Activated gamma-delta T cell (primary cell): ENCODE measurements at regions not wholly inside any gene's neighbourhood (a gene's known extent, or its start where the extent isn't known, plus 50 kb on each side); places are given as distances from the start of the nearest gene placed in this dataset.
A peak's percentile ranks its signal among the peaks of the same experiment; 100 is the strongest.

Experiments
- DNase-seq: peaks from one replicate; lab custom pipeline; 2025; lab: John Stamatoyannopoulos, UW

DNA sequence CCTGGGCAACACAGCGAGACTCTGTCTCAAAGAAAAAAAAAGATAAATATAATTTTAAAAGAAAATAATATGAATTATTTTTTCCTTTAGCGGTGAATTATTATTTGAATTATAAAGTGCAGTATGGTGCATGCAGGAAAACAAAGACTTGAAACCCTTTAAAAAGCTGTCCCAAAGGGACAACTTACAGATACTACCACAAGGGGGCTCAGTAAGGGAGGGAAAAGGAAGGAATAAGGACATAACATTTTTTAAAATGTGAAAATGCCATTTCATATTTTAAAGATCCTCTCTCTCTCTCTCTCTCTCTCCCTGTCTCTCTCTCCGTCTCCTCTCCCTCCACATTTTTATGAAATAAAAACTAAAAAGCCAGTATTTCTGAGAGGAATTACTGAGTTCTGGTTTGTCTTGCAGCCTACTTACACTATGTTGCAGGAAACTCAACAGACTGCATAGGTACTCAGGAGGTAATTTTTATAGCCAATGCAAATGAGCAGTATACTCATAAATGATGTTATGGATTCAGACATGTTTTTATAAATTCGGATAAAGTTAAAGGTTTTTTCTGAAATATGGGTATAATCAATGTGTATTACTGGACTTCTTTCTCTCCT is 455.0 kb upstream of the GJE1 start:
- DNase-seq: no peak

DNA sequence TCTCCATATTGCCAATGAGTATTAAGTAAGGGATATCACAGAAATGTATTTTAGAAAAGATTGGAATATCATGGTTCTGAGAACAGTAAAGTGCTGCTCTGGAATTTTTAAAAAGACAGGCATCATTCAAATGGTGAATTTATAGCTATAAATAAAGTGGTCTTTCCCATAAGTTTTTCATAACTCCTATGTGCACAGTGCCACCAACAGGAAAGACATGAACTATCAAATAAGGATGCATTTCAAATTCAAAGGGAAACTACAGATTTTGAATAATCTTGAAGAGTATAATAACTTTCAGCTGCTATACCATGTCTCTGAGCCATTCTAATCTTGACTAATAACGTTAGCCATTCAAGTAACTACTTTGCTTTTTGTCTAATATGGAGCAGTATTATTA is 456.8 kb upstream of the GJE1 start:
- DNase-seq: no peak

DNA sequence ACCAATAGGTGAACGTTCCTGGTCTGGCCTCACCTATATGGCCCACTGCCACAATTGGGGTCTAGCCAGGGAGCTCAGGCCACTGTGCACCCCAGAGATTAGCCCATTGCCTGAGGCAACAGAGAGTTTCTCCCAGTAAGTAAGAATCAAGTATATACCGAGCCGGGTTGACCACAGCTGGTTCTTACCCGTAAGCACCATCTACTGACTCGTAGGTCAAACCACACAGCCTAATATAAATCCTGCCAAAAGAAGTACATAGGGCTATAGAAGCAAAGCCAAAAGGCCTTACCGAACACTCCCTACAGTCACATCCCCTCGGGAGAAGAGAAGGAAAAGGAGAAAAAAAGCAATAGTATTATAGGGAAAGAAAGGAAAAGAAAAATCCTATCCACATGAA is 463.6 kb upstream of the GJE1 start:
- DNase-seq: no peak

DNA sequence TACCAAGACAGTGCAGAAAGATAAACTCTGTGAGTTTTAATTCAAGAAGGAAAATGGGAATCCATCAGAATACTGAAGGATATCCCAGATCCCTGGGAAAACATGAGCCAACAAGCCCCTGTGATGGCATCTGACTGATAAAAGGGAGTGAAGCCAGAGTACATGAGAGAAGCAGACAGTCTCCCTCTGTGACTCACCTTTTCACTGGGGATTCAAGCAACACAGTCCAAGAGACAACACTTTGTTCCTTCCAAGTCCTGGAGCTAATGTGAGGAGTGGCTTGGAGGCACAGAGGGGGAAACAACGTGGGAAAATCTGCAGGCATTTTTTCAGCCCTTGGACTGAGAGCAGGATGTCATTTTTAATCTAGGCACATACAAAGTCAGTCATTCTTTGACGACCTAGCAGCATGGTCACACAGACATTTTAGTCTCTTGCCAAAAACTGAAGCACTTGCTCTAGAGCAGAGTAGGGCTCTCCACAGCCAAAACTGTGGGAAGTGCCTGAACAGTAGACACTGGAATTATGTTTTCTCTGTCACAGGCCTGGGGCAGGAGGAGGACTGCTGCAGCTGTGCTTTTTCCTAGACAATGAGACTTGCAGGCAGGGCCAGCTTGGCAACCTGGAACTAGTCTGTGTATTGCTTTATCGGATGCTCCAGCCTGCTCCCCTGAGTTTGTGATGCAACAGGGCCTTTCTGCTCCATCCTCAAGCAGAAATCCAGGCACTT is 465.0 kb upstream of the GJE1 start:
- DNase-seq: no peak

DNA sequence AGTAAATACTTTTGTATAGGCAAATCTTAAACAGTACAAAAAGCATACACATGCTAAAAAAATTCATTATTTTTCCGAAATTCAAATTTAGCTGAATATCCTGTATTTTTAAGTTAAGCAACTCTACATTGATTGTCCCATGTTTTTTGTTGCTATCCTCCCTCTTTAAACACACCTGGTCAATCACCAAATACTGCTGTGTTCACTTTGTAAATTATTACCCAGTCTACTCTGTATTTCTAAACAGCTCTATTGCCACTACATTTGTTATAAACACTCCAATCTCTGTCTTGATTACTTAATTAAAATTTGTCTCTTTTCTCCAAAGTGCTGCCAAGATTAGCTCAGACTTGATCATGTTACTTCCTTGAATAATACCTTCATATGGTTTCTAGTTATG is 466.5 kb upstream of the GJE1 start:
- DNase-seq: no peak

DNA sequence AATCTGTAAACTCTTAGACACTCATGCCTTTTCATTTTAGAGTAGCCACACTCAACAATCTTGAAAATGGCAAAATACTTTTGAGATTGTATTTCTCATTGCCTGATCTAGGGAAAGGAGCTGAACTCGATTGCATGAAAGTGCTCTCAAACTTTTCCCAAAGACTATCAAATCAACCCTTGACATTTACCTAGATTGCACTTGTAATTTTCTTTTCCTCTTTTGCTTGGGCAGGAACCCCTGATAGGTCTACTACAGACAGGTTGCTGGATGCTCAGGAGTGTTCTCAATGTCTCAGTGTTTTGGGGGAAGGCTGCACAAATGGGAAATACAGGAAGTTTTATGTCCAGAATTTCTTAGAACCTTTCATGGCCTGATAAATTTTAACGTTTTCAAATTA is 468.0 kb upstream of the GJE1 start:
- no peak for DNase-seq

DNA sequence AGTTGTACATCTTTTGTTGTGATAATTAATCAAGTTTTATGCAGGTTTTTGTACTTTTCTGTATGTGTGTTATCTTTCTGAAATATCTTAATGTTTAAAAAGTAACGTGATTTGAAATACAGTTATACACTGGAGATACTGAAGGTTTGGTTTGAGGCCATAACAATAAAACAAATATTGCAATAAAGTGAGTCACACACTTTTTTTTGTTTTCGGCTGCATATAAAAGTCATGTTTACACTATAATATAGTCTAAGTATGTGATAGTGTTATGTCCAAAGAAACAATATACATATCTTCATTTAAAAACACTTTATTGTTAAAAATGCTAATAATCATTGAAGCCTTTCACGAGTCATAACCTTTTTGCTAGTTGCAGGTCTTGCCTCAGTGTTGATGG is 473.1 kb upstream of the GJE1 start:
- no peak for DNase-seq

DNA sequence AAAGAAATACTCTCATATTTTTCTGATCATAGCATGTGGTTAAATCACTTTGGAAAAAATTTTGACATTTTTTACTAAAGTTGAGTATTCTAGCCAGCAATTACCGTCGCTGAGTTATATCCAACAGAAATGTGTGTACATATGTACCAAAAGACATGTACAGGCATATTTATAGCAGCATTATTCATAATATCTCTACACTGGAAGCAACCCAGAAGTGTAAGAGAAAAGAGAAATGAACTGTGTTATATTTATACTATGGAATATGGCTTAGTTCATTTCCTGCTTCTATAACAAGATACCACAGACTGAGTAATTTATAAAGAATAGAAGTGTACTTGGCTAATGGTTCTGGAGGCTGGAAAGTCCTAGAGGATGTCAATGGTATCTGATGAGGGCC is 474.0 kb upstream of the GJE1 start:
- DNase-seq: no peak

DNA sequence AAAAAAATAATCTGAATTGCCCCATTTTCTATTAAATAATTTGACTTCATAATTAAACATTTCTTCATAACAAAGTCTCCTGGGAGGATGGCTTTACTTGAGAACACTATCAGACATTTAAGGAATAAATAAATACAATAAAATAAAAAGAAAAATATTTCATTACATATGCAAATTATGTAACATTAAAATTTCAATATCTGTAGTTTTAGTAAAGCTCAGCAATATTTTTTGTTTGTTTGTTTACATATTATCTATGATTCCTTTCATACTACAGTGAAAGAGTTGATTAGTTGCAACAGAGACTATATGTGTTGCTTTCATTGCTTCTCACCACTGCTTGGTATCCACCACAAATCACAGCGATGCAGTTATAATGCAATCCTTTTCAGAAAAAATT is 474.9 kb upstream of the GJE1 start:
- DNase-seq: no peak

DNA sequence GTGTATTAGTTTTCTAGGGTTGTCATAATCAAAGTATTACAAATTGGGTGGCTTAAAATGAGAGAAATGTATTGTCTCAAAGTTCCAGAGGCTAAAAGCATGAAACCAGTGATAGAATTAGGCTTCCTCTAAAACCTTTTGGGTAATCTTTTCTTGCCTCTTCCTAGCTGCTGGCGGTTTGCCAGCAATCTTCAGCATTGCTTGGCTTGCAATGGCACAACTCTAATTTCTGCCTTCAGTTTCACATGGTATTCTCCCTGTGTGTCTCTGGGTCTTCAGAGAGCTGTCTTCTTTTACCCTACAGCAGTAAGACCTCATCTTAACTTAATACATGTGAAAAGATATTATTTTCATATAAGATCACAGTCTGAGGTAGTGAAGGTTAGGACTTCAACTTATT is 479.1 kb upstream of the GJE1 start:
- DNase-seq: no peak

DNA sequence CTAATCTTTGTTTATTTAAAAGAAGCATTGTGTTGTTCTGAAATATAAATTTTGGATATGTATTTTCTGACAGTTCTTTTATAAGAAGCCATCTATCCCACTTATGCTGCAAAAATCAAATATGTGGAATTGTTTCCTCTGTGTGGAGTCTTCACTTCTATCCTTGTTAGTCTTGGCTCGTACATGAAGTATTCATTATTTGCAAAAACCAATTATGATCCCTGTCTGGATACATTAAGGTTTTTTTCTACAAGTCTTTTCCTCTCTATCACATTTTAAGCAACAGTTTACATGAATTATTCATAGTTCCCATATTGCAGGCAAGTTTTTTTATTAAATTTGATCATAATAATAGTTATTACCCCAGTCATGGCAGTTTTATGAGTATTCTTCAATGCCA is 490.8 kb upstream of the GJE1 start:
- no peak for DNase-seq

DNA sequence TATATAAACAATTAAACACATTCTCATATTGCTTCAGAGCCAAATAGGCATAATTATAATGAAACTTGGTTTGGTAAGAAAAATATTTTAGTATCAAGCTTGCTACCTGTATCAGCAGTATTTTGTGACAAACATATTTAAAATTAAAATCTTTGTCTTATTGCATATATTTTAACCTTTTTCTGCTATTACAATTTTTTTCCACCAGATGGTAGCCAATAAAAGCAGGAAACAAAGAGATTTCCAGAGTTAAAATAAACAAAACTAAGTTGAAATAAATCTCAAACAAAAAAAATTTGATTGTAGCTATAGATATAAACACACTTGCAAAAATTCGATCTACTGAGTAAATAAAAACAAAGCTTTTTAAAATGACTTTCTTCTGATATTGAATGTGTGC is 491.3 kb upstream of the GJE1 start:
- DNase-seq: no peak

DNA sequence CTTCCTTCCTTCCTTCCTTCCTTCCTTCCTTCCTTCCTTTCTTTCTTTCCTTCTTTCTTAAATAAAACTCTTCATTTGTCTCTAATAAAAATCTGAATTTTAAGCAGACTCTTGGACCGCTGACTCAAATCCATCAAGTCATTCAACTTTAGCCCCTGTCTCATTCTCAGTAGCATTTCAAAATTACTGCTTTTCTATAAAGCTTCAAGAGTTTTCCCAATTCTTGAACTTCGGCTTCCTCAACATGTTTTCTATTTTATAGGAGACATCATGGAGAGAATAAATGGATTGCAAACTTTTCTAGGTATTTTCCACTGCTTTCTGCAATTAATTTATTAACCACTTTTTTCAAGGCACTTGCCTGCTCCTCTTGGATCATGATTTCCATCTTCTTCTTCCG is 497.1 kb upstream of the GJE1 start:
- DNase-seq: no peak

DNA sequence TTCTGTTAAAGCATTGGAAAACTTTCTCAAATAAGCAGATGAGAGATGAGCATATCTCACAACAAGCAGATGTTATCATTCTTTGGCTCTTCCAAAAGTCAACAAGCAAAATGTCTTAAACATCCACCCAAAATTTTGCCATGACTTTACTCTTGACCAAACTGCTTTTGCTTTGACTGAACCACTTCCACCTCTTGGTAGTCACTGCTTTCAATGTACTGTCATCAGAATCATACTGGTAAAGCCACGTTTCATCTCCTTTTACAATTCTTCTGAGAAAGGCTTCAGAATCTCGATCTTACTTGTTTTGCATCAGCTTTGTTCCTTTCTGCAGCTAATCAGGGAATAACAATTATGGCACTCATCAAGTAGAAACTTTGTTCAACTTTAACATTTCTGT is 498.5 kb upstream of the GJE1 start:
- DNase-seq: no peak

DNA sequence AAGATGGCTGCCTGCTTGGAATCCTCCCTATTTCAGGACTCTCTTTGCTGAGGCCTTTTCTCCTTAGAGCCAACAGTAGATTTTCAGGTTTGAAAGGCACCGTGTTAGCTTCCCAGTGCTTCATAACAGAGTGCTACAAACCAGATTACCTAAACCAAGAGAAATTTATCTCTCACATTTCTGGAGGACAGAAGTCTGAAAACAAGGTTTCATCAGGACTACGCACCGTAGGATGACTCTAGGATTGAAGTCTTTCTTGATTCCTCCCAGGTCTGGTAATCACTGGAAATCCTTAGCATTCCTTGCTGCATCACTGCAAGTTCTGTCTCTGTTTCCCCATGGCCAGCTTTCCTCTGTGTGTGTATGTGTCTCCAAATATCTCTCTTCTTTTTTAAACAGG is 508.4 kb upstream of the GJE1 start:
- no peak for DNase-seq

DNA sequence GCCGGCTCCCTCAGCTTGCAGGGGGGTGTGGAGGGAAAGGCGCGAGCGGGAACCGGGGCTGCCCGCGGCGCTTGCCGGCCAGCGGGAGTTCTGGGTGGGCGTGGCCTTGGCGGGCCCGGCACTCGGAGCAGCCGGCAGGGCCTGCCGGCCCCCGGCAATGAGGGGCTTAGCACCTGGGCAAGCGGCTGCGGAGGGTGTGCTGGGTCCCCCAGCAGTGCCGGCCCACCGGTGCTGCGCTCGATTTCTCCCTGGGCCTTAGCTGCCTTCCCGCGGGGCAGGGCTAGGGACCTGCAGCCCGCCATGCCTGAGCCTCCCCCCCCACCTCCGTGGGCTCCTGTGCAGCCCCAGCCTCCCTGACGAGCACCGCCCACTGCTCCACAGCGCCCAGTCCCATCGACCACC is 514.5 kb upstream of the GJE1 start:
- DNase-seq: peak; percentile 13

DNA sequence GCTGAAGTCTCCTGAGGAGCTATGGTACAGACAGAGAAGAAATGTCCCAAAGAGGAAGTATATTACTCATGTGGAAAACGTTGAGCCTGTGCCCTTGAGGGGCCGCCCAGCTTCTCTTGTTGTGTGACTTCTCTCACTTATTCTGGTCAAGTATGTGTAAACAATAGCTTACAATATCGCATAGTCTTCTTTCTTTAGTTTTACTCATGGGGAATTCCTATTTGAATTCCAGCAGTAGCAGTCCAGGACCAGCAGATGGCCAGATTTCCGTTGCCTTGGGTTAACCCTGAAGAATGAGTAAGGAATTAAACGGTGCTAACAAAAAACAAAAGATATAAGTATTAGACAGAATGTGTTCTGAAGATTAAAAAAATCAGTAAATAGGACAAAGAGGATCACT is 522.0 kb upstream of the GJE1 start:
- no peak for DNase-seq

DNA sequence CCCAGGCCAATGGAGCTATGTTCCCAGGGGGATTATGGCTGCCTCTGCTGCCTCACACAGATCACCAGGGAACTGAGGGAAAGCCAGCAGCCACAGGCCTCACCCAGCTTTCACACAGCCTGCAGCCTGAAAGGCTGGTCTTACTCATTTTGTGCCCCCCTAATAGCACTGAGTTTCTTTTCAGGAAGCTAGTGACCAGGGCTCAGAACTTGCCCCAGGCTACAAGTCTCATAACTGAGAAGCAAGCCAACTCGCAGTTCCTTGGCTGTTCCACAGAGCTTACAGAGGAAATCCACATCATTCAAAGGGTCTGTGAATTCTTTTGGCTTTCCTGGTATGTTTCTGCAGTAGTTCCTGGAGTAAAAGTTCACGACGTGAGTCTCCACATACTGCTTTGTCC is 524.8 kb upstream of the GJE1 start:
- no peak for DNase-seq

DNA sequence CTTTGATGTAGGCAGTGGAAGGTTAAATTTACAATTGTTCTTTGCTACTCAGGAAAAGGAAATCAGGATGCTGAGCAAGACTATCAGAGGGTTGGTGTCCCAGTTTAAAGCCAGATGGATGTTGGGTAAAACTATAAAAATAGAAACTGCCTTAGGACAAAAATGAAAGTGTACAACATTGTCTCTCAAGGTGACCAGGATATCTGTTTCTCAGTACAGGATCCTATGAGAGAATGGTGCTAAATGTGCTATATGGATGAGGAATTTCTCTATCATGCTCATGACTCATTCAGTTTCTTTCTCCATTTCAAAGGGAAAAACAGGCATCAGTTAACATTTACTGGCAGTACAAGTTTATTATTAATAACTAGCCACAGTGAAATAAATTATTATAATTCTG is 534.2 kb upstream of the GJE1 start:
- DNase-seq: no peak

DNA sequence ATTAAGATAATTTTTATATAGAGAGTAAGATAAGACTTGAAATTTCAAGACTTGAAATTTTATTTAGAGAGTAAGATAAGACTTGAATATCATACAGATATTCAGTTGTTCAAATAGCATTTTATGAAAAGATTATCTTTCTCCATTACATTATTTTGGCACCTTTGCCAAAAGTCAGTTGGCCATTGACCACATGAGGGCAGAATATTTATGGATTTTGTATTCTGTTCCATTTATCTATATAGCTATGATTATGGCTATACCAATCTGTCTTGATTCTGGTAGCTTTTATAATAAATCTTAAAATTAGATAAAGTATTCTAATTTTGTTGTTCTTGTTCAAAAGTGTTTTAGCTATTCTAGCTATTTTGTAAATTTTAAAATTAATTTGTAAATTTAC is 537.9 kb upstream of the GJE1 start:
- no peak for DNase-seq

DNA sequence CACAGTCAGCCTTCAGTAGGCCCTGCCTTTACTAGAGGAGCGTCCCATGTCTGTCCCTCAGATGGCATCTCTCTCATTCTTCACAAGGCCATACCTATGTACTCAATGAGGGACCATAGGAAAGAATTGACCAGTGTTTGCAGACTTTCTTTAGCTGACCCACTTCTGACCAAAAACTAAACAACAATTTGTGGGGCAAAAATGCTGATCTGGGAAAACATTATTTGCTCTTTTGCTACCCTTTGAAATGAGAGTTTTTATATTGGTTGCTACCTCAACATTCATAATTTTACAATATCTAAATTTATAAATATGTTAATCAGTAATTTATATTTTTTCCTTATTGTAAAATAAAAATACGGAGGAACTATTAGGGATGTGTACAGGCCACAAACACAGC is 539.4 kb upstream of the GJE1 start:
- DNase-seq: no peak

DNA sequence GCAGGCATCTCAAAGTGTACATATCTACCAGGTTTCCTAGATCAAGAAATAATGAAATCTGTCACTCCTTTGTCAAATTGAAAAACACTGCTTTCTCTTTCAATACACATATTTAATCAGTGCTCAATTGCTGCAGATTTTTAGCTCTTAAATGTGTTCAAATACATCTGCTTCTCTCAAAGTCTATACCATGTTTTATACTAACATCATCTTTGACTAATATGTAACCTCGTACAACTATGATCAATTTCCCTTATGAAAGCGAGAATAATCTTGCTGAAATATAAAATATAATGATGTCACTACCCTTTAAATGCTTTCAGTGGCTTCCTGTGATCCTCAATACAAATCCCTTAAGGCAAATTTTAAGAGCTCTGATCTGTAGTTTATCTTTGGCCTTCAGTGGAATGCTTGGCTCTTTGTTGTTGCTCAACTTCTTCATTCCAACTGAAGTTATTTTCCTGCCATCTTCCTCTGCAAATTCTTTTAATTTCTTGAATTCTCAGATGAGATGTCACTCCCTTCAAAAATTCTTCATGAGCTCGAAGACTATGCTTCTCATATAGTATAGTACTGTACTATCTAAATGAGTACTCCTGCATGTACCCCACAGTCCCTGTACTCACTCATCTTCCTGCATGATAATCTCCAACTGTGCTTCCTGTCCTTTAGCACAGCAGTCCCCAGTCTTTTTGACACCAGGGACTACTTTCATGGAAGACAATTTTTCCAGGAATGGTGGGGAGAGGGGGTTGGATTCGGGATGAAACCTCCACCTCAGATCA is 545.1 kb upstream of the GJE1 start:
- DNase-seq: no peak

DNA sequence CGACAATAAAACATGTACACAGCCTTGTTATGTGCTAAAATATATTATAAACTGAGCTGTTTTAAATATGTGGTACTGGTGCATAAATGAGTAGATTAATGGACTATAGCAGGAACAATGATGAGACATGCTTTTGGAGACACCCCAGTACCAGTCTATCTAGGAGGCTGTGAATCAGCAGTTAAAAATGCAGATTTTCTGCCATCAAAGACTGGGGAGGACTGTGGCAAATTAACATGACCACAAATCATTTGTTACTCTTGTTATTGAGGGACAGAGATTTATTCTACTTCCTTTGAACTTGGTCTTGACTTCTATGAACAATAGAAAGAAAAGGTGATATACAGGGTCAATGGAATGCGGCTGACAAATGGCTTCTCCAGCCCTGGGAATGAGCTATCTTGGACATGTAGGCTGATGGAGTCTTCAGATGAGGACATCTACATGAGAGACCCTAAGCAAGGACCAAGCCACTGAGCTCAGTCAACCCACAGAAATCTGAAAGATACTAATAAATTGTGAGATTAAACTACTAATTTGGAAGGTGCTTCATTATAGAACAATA is 551.7 kb upstream of the GJE1 start:
- DNase-seq: no peak
